ENCODE measurements at regions not wholly inside any gene's neighbourhood (a gene's known extent, or its start where the extent isn't known, plus 50 kb on each side); places are given as distances from the start of the nearest gene placed in this dataset.
"Not testable (repeated sequence)": the region's sequence is repeated elsewhere in the genome, so short reads cannot be mapped to it uniquely, and the experiment has no call there.

DNA sequence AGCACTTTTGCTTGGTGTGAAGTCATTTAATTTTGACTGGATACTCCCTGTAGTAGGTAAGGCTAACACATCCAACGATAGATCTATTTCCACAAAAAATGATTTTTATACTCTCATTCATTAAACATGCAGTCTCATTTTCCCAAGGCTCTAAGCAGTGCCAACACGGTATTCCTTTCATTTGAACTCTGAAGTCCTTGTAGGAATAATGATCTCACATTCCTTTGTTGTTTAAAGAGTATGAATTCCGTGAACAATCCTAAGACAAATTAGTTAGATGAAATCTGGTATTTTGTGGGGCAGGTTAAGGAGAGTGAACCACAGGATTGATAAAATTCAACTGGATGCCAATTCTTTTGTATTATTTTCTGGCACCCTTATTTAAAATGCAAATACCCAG is 66.6 kb downstream of the LACC1 start:
- ATAC-seq (no peak), DNase-seq (ENCODE audit: low spot score in 2 of 2) (no peak)
- no peaks in the 10 kb centered on the region for H3K36me3 Mint-ChIP-seq

DNA sequence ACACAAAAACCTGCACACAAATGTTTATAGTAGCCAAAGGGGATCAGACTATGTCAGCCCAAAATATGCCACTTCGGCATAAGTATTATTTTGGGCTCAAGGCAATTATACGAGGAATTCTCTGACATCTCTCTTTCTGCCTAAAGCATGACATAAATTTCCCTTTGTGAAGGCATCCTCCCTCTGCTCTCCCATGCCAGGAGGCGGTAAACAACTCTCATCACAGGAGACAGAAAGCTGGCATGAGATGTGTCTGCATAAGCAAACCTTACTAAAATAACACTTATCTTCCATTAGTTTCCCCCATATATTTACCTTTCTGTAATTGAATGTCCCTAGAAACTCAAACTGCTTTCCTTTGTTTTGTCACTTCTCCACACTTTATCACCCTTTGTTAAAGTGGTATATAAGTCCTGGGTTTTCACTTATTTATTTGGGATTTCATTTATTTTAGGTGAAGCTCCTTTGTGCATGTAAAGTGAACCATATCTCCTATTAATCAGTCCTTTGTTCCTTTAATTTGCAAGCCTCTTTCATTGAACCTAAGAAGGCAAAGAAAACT is 68.3 kb downstream of the LACC1 start:
- Mint-ChIP-seq H3K9me3 (peaks cover 0 to 4% of the 10 kb centered on the region in 2 donors), H3K36me3 (no peaks in the 10 kb centered on the region), H3K27ac (no peak overlapping the region)
- DNase-seq (ENCODE audit: low spot score in 2 of 2) (no peak), ATAC-seq (no peak)

More for the DNA sequence above, 66.6 kb downstream of the LACC1 start:
- no peak overlapping the region for H3K27ac Mint-ChIP-seq
- H3K9me3 Mint-ChIP-seq: peaks cover 0 to 4% of the 10 kb centered on the region in 2 donors

DNA sequence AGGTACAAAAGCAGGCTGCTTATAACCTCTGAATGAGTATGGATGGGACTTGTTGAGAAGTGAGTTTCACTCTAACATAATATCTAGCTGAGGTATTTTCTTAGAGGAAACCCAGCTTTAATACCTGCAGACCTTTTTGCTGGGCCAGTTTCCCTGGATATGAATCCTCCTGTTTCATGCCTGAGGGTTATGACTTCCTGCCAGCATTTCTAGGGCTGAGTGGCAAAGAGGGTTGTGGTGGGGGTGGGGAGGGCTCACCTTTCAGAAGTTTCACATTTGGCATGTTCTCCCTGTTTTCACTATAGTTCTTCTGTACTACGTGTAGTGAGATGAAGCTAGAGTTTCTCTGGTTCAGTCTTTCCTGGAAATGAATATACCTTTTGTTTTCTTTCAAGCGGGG is 73.7 kb downstream of the LACC1 start:
- ATAC-seq (no peak), DNase-seq (ENCODE audit: low spot score in 2 of 2) (no peak)
- no peaks in the 10 kb centered on the region for H3K9me3 Mint-ChIP-seq
- H3K36me3 Mint-ChIP-seq: no peaks in the 10 kb centered on the region
- H3K27ac Mint-ChIP-seq: no peak overlapping the region

DNA sequence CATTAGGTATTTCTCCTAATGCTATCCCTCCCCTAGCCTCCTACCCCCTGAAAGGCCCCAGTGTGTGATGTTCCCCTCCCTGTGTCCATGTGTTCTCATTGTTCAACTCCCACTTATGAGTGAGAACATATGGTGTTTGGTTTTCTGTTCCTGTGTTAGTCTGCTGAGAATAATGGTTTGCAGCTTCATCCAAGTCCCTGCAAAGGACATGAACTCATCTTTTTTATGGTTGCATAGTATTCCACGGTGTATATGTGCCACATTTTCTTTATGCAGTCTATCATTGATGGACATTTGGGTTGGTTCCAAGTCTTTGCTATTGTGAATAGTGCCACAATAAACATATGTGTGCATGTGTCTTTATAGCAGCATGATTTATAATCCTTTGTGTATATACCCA is 77.3 kb downstream of the LACC1 start:
- H3K36me3 Mint-ChIP-seq; ATAC-seq; H3K9me3 Mint-ChIP-seq; DNase-seq (ENCODE audit: low spot score in 2 of 2); H3K27ac Mint-ChIP-seq: not testable (repeated sequence)

DNA sequence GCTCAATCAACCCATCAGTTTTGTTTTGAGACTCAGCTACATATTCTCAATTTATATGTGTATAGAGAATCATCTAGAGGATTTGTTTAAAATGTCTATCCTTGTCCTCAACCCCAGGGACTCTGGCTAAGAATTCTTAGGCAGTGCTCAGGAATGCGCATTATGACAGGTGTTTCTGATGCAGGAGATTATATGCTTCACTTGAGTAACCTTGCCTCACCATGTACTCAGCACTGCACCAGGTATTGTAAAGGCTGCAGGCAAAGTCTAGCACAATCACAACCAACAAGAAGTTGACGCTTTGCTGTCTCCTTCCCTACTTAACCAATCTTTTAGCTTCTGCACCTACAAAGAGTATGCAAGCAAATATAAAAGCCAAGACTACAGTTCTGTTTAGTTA is 79.6 kb downstream of the LACC1 start:
- no peaks in the 10 kb centered on the region for H3K36me3 Mint-ChIP-seq
- no peak for ATAC-seq
- H3K9me3 Mint-ChIP-seq: no peaks in the 10 kb centered on the region
- no peak overlapping the region for H3K27ac Mint-ChIP-seq
- no peak for DNase-seq (ENCODE audit: low spot score in 2 of 2)

DNA sequence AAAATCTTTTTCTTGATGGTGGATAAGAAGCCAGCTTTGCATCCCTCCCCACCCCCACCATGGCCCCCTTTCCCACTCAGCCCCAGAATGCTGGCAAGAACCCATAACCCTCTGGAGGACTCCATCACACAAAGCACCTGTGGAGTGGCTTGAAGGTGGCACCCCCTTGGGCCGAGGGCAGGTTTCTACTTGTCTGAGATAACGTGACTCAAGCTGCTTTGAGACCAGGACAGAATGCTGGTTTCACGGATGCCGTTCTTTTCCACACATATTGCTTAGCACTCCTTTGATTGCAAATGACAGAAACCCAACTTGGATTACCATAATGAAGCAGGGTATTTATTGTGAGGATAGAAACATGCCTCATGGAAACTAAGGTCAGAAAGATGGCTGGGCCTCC is 82.2 kb downstream of the LACC1 start:
- Mint-ChIP-seq H3K36me3 (no peaks in the 10 kb centered on the region), H3K9me3 (no peaks in the 10 kb centered on the region), H3K27ac (no peak overlapping the region)
- no peak for DNase-seq (ENCODE audit: low spot score in 2 of 2)
- ATAC-seq: no peak

DNA sequence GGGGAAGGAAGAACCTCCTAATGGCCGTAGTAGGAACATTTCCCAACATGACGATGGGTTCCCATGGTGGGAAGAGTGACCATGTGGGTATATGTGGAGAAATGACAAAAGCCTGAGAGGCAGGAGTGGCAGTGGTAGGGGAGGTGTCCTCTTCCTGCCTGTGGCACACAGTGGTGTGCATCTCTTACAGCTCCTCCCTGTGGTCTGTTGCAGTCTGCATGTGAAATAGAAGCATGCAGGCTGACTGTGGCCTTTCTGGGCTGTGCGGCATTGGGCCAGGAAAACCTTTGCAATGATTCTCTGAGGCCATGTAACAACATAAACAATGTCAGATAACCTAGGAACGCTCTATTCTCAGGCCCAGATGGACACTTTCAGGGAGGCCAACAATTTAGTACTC is 84.0 kb downstream of the LACC1 start:
- Mint-ChIP-seq H3K36me3 (peaks cover 0 to 2% of the 10 kb centered on the region in 2 donors), H3K27ac (no peak overlapping the region), H3K9me3 (peaks cover 0 to 2% of the 10 kb centered on the region in 2 donors)
- no peak for DNase-seq (ENCODE audit: low spot score in 2 of 2)
- ATAC-seq: no peak

DNA sequence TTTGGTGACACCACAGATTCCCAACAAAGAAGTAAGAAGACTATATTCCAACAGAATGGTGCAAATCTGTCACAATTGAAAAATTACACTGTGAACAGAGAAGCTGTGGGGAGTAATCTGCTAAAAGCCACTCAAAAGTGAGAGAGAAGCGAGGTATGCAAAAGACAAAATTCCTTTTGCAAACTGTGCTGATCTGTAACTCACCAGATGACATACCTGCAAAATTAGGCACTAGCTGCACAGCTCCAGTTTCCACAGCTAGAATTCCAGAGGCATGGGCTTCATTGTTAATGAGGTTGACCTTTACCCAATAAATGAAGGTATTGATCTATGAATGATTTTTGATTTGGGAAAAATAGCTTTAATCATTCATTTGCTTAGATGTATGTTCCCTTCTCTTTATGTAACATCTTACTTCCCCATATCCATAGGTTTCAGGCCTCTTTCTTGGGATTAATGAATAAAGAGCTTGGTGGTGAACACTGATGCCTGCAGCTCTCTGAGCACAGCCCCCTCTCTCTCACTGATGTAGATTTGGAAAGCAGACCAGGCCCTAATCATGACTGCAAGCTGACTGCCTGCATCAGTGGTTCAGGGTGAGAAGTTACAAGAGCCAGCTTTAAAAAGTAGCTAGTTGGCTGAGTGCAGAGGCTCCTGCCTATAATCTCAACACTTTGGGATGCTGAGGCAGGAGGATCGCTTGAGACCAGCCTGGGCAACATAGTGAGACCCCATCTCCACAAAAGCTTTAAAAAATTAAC is 85.2 kb downstream of the LACC1 start:
- H3K27ac Mint-ChIP-seq: no peak overlapping the region
- no peak for ATAC-seq
- DNase-seq (ENCODE audit: low spot score in 2 of 2): no peak
- H3K9me3 Mint-ChIP-seq: peaks cover 0 to 5% of the 10 kb centered on the region in 2 donors
- H3K36me3 Mint-ChIP-seq: peaks cover 0 to 6% of the 10 kb centered on the region in 2 donors

DNA sequence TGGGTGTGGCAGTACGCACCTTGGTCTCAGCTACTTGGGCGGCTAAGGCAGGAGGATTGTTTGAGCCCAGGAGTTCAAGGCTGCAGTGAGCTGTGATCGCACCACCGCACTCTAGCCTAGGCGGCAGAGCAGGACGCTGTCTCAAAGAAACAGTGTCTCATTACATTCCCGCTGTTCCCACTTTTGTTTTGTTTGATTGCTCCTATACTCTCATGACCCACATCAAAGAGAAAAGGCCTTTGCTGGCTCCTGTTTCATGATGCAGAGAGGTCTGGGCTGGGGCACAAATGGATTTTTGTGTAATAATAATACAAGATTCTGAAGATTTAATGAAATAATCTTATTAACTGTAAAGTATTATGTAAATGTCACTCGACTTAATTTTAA is 85.7 kb downstream of the LACC1 start:
- Mint-ChIP-seq H3K9me3 (peaks cover 0 to 5% of the 10 kb centered on the region in 2 donors), H3K36me3 (peaks cover 0 to 6% of the 10 kb centered on the region in 2 donors), H3K27ac (no peak overlapping the region)
- DNase-seq (ENCODE audit: low spot score in 2 of 2) (no peak), ATAC-seq (no peak)

DNA sequence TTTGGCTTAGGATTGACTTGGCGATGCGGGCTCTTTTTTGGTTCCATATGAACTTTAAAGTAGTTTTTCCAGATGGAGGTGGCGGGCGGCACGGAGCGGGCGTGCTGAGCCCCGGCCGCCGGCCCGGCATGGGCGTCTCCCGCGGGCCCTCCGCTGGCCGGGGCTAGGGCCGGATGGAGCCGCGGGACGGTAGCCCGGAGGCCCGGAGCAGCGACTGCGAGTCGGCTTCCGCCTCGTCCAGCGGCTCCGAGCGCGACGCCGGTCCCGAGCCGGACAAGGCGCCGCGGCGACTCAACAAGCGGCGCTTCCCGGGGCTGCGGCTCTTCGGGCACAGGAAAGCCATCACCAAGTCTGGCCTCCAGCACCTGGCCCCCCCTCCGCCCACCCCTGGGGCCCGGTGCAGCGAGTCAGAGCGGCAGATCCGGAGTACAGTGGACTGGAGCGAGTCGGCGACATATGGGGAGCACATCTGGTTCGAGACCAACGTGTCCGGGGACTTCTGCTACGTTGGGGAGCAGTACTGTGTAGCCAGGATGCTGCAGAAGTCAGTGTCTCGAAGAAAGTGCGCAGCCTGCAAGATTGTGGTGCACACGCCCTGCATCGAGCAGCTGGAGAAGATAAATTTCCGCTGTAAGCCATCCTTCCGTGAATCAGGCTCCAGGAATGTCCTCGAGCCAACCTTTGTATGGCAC is 88.7 kb downstream of the LACC1 start:
- ATAC-seq; H3K9me3 Mint-ChIP-seq; H3K27ac Mint-ChIP-seq; DNase-seq (ENCODE audit: low spot score in 2 of 2); H3K36me3 Mint-ChIP-seq: not testable (repeated sequence)

DNA sequence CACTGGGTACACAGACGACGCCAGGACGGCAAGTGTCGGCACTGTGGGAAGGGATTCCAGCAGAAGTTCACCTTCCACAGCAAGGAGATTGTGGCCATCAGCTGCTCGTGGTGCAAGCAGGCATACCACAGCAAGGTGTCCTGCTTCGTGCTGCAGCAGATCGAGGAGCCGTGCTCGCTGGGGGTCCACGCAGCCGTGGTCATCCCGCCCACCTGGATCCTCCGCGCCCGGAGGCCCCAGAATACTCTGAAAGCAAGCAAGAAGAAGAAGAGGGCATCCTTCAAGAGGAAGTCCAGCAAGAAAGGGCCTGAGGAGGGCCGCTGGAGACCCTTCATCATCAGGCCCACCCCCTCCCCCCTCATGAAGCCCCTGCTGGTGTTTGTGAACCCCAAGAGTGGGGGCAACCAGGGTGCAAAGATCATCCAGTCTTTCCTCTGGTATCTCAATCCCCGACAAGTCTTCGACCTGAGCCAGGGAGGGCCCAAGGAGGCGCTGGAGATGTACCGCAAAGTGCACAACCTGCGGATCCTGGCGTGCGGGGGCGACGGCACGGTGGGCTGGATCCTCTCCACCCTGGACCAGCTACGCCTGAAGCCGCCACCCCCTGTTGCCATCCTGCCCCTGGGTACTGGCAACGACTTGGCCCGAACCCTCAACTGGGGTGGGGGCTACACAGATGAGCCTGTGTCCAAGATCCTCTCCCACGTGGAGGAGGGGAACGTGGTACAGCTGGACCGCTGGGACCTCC is 89.4 kb downstream of the LACC1 start:
- DNase-seq (ENCODE audit: low spot score in 2 of 2); H3K36me3 Mint-ChIP-seq; ATAC-seq; H3K9me3 Mint-ChIP-seq; H3K27ac Mint-ChIP-seq: not testable (repeated sequence)

DNA sequence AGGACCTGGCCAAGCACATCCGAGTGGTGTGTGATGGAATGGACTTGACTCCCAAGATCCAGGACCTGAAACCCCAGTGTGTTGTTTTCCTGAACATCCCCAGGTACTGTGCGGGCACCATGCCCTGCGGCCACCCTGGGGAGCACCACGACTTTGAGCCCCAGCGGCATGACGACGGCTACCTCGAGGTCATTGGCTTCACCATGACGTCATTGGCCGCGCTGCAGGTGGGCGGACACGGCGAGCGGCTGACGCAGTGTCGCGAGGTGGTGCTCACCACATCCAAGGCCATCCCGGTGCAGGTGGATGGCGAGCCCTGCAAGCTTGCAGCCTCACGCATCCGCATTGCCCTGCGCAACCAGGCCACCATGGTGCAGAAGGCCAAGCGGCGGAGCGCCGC is 90.2 kb downstream of the LACC1 start:
- H3K27ac Mint-ChIP-seq; DNase-seq (ENCODE audit: low spot score in 2 of 2); H3K36me3 Mint-ChIP-seq; H3K9me3 Mint-ChIP-seq; ATAC-seq: not testable (repeated sequence)

DNA sequence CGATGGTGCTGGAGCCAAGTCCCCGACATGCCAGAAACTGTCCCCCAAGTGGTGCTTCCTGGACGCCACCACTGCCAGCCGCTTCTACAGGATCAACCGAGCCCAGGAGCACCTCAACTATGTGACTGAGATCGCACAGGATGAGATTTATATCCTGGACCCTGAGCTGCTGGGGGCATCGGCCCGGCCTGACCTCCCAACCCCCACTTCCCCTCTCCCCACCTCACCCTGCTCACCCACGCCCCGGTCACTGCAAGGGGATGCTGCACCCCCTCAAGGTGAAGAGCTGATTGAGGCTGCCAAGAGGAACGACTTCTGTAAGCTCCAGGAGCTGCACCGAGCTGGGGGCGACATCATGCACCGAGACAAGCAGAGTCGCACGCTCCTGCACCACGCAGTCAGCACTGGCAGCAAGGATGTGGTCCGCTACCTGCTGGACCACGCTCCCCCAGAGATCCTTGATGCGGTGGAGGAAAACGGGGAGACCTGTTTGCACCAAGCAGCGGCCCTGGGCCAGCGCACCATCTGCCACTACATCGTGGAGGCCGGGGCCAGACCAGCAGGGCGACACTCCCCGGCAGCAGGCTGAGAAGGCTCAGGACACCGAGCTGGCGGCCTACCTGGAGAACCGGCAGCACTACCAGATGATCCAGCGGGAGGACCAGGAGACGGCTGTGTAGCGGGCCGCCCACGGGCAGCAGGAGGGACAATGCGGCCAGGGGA is 91.0 kb downstream of the LACC1 start:
- not testable (repeated sequence) for DNase-seq (ENCODE audit: low spot score in 2 of 2); H3K9me3 Mint-ChIP-seq; ATAC-seq; H3K27ac Mint-ChIP-seq; H3K36me3 Mint-ChIP-seq

DNA sequence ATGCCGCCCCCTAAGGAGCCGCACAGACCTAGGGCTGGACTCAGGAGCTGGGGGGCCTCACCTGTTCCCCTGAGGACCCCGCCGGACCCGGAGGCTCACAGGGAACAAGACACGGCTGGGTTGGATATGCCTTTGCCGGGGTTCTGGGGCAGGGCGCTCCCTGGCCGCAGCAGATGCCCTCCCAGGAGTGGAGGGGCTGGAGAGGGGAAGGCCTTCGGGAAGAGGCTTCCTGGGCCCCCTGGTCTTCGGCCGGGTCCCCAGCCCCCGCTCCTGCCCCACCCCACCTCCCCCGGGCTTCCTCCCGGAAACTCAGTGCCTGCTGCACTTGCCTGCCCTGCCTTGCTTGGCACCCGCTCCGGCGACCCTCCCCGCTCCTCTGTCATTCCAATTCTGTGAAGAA is 91.6 kb downstream of the LACC1 start:
- not testable (repeated sequence) for H3K9me3 Mint-ChIP-seq; DNase-seq (ENCODE audit: low spot score in 2 of 2); ATAC-seq; H3K27ac Mint-ChIP-seq
- peaks cover 5 to 11% of the 10 kb centered on the region in 2 donors for H3K36me3 Mint-ChIP-seq

DNA sequence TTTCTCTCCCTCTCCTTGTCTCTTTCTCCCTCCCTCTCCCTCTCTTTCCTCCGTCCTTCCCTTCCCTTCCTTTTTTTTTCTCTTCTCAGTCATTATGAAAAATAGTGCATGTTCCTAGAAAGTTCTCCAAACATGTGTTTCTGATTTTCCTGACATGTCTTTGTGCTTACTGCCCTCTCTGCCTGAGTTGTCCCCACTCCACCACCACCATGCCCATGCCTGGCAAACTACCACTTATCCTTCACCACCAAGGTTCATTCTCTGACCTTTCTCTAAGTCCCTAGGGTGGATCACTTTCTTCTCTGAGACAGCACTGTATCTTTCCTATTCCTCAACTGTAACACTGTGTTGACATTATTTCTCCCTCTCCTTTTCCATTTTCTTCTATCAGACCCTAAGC is 98.2 kb downstream of the LACC1 start:
- H3K27ac Mint-ChIP-seq: no peak overlapping the region
- ATAC-seq: no peak
- H3K36me3 Mint-ChIP-seq: peaks cover 6 to 8% of the 10 kb centered on the region in 2 donors
- DNase-seq (ENCODE audit: low spot score in 2 of 2): no peak
- H3K9me3 Mint-ChIP-seq: peaks cover 7 to 11% of the 10 kb centered on the region in 2 donors

DNA sequence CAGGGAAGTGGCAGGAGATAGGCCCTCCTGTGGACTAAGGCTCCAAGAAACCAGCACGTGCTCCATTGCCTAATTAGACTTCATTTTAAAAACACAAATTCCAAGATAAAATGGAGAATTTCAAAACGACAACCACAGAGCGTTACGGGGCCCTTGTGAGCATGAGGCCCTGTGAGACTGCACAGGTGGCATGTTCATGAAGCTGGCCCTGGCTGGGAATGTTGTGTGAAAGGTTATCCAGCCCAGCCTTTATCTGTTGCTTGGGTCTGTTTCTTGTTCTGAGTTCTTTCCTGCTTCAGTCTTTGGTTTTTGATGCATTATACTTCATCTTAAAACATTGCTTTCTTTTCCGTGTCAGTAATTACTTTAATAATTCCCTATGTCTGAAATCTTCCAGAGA is 99.0 kb downstream of the LACC1 start:
- H3K9me3 Mint-ChIP-seq: peaks cover 7 to 11% of the 10 kb centered on the region in 2 donors
- peaks cover 6 to 8% of the 10 kb centered on the region in 2 donors for H3K36me3 Mint-ChIP-seq
- H3K27ac Mint-ChIP-seq: no peak overlapping the region
- DNase-seq (ENCODE audit: low spot score in 2 of 2): no peak
- no peak for ATAC-seq
